Neural cell (in vitro differentiated cells): ENCODE measurements at regions not wholly inside any gene's neighbourhood (a gene's known extent, or its start where the extent isn't known, plus 50 kb on each side); places are given as distances from the start of the nearest gene placed in this dataset.

Source experiments
- H2AFZ ChIP-seq: fragments of 200-600, 300-800 bp; sonication (generic), shearing (Covaris generic); 2 replicates; pipeline ENCODE4 v1.6.0; 2014; ENCODE audit warnings: low read depth, mild to moderate bottlenecking, antibody characterized with exemption, low read length, moderate library complexity
- H3F3A ChIP-seq: fragments of 200-600 bp; shearing (Covaris generic); 2 replicates; pipeline ENCODE4 v1.6.1; 2016; ENCODE audit warnings: mild to moderate bottlenecking, moderate library complexity, mixed read lengths, antibody characterized with exemption, low read length; ENCODE audit not compliant: insufficient read depth, poor library complexity, severe bottlenecking
- H3K27ac ChIP-seq: fragments of 200-600, 300-800 bp; sonication (generic), shearing (Covaris generic); 2 replicates; pipeline ENCODE4 v1.5.1; 2014; ENCODE audit warnings: mild to moderate bottlenecking, low read length, moderate library complexity
- H3K27me3 ChIP-seq: fragments of 300-800, 200-600 bp; sonication (generic), shearing (Covaris generic); 2 replicates; pipeline ENCODE4 v1.6.0; 2014; ENCODE audit warnings: mild to moderate bottlenecking, low read depth, low read length, moderate library complexity; ENCODE audit not compliant: insufficient read depth
- H3K36me3 ChIP-seq: fragments of 300-800, 200-600 bp; sonication (generic), shearing (Covaris generic); 2 replicates; pipeline ENCODE4 v1.5.1; 2014; ENCODE audit warnings: mild to moderate bottlenecking, antibody characterized with exemption, low read length, moderate library complexity; ENCODE audit not compliant: insufficient read depth
- H3K4me2 ChIP-seq: fragments of 300-800, 200-600 bp; sonication (generic), shearing (Covaris generic); 2 replicates; pipeline ENCODE4 v1.6.0; 2014; ENCODE audit warnings: mild to moderate bottlenecking, low read length
- H3K4me3 ChIP-seq: fragments of 300-800, 200-600 bp; sonication (generic), shearing (Covaris generic); 2 replicates; pipeline ENCODE4 v1.5.1; 2014; ENCODE audit warnings: mild to moderate bottlenecking, low read length, moderate library complexity
- H3K79me2 ChIP-seq: fragments of 200-600 bp; shearing (Covaris generic); replicated peaks from 2 replicates; pipeline ENCODE4 v1.6.0; 2014; ENCODE audit warnings: mild to moderate bottlenecking, low read length, moderate library complexity; ENCODE audit not compliant: insufficient read depth
- H3K9ac ChIP-seq: fragments of 300-800, 200-600 bp; sonication (generic), shearing (Covaris generic); 2 replicates; pipeline ENCODE4 v1.6.1; 2016; ENCODE audit warnings: mild to moderate bottlenecking, low read length, mixed read lengths
- H3K9me2 ChIP-seq: fragments of 200-600 bp; shearing (Covaris generic); 2 replicates; pipeline ENCODE4 v1.6.1; 2016; ENCODE audit warnings: mild to moderate bottlenecking, low read length, mixed read lengths; ENCODE audit not compliant: insufficient read depth
- H3K9me3 ChIP-seq: fragments of 200-600, 300-800 bp; sonication (generic), shearing (Covaris generic); 2 replicates; pipeline ENCODE4 v1.6.1; 2016; ENCODE audit warnings: mild to moderate bottlenecking, mixed run types, low read length, moderate library complexity, mixed read lengths
- H4K20me1 ChIP-seq: fragments of 200-600 bp; shearing (Covaris generic); 2 replicates; pipeline ENCODE4 v1.6.1; 2016; ENCODE audit warnings: mild to moderate bottlenecking, mixed run types; ENCODE audit not compliant: insufficient read depth
- CTCF ChIP-seq: fragments of 450-650 bp; IDR thresholded peaks from 2 replicates; pipeline ENCODE4 v1.5.1; 2014; ENCODE audit warnings: antibody characterized with exemption, mild to moderate bottlenecking, moderate library complexity; ENCODE audit not compliant: poor library complexity, severe bottlenecking
- EP300 ChIP-seq: fragments of 450-650 bp; conservative IDR thresholded peaks from 2 replicates; pipeline ENCODE4 v1.6.1; 2014; ENCODE audit warnings: antibody characterized with exemption, mild to moderate bottlenecking, moderate library complexity; ENCODE audit not compliant: poor library complexity, severe bottlenecking
- EZH2 ChIP-seq: fragments of 200-600, 300-800 bp; shearing (Covaris generic), sonication (generic); IDR thresholded peaks from 2 replicates; pipeline ENCODE4 v1.6.1; 2014; ENCODE audit warnings: antibody characterized with exemption, low read length, borderline replicate concordance, mild to moderate bottlenecking; ENCODE audit not compliant: insufficient read depth, poor library complexity, severe bottlenecking
- MXI1 ChIP-seq: fragments of 450-650 bp; conservative IDR thresholded peaks from 2 replicates; pipeline ENCODE4 v1.6.1; 2014; ENCODE audit warnings: antibody characterized with exemption, mild to moderate bottlenecking; ENCODE audit not compliant: poor library complexity, severe bottlenecking
- POLR2AphosphoS5 ChIP-seq: IDR thresholded peaks from 2 replicates; pipeline ENCODE4 v1.6.1; 2012
- RAD21 ChIP-seq: fragments of 450-650 bp; conservative IDR thresholded peaks from 2 replicates; pipeline ENCODE4 v1.6.1; 2014; ENCODE audit warnings: antibody characterized with exemption, mild to moderate bottlenecking, moderate library complexity
- REST ChIP-seq: IDR thresholded peaks from 2 replicates; pipeline ENCODE4 v1.6.1; 2012; ENCODE audit warnings: borderline replicate concordance
- SMC3 ChIP-seq: fragments of 450-650 bp; conservative IDR thresholded peaks from 2 replicates; pipeline ENCODE4 v1.6.1; 2014; ENCODE audit warnings: antibody characterized with exemption, mild to moderate bottlenecking, moderate library complexity; ENCODE audit not compliant: poor library complexity
- TAF1 ChIP-seq: IDR thresholded peaks from 2 replicates; pipeline ENCODE4 v1.6.1; 2012; ENCODE audit warnings: low read depth

- no peaks in the 10 kb centered on the region for H3F3A ChIP-seq
- TF ChIP-seq RAD21 = no peak
- no peak for TF ChIP-seq CTCF
- no peak for TF ChIP-seq TAF1
- no peak for TF ChIP-seq REST
- TF ChIP-seq POLR2AphosphoS5 = no peak
- no peak for TF ChIP-seq MXI1
- no peak for TF ChIP-seq EP300
- no peak for TF ChIP-seq SMC3
- TF ChIP-seq EZH2 = no peak
- H3K79me2 ChIP-seq = no peaks in the 10 kb centered on the region
- H3K9me3 ChIP-seq = no peaks in the 10 kb centered on the region
- H3K4me2 ChIP-seq = no peak overlapping the region
- no peak overlapping the region for H3K4me3 ChIP-seq
- H3K9ac ChIP-seq = no peak overlapping the region
- no peak overlapping the region for H2AFZ ChIP-seq
- no peaks in the 10 kb centered on the region for H3K9me2 ChIP-seq
- no peak overlapping the region for H3K27ac ChIP-seq
- no peaks in the 10 kb centered on the region for H3K36me3 ChIP-seq
- H4K20me1 ChIP-seq = no peaks in the 10 kb centered on the region
- H3K27me3 ChIP-seq = no peaks in the 10 kb centered on the region
Measured at GRCh38 chr2:878245-878930, 72.3 kb upstream of the SNTG2 start.

- Histone ChIP-seq H4K20me1 (no peaks in the 10 kb centered on the region), H3K9me3 (no peaks in the 10 kb centered on the region), H3K79me2 (no peaks in the 10 kb centered on the region), H3K9me2 (no peaks in the 10 kb centered on the region), H3K4me2 (no peak overlapping the region), H3K9ac (no peak overlapping the region), H3F3A (no peaks in the 10 kb centered on the region), H3K27me3 (no peaks in the 10 kb centered on the region), H3K4me3 (no peak overlapping the region), H2AFZ (no peak overlapping the region), H3K27ac (no peak overlapping the region), H3K36me3 (no peaks in the 10 kb centered on the region)
- TF ChIP-seq MXI1 (no peak), EP300 (no peak), REST (no peak), SMC3 (no peak), EZH2 (no peak), TAF1 (no peak), POLR2AphosphoS5 (no peak), CTCF (no peak), RAD21 (no peak)
Measured at GRCh38 chr2:877747-878146, 72.9 kb upstream of the SNTG2 start.
